Naive thymus-derived CD4-positive, alpha-beta T cell (primary cell): ENCODE measurements at regions not wholly inside any gene's neighbourhood (a gene's known extent, or its start where the extent isn't known, plus 50 kb on each side); places are given as distances from the start of the nearest gene placed in this dataset.
"Not testable (repeated sequence)": the region's sequence is repeated elsewhere in the genome, so short reads cannot be mapped to it uniquely, and the experiment has no call there.

ENCODE experiments used
- ATAC-seq: fragments of 150-1000 bp; cut with Tn5 transposase; 2 replicates; pipeline ENCODE4 v1.10.0; 2021; ENCODE audit warnings: mild to moderate bottlenecking, moderate library complexity
- CTCF ChIA-PET: fragments of 350-600 bp; sonication (Branson Sonifier 250); formaldehyde crosslinking; loops from one replicate; lab custom pipeline; 2021; ENCODE audit warnings: antibody characterized with exemption; lab: Charles Lee
- POLR2A ChIA-PET: fragments of 350-600 bp; sonication (Branson Sonifier 250); formaldehyde crosslinking; loops from one replicate; lab custom pipeline; 2021; ENCODE audit warnings: antibody characterized with exemption, inconsistent platforms; lab: Charles Lee
- DNase-seq, 9 donors: peaks; one replicate each; pipeline versions ENCODE4 v3.0.0 to v3.0.0-alpha.2; 2020 to 2022; ENCODE audit warnings: mixed read lengths in 1 of 9
- H3K27ac ChIP-seq: one replicate; pipeline ENCODE4 v1.7.0; 2013; ENCODE audit warnings: mild to moderate bottlenecking, low read depth, low read length, moderate library complexity
- H3K27me3 ChIP-seq, 2 donors: one replicate each; pipeline ENCODE4 v1.7.0; 2013; ENCODE audit warnings: low read length in 2 of 2, mild to moderate bottlenecking in 2 of 2, moderate library complexity in 2 of 2; ENCODE audit not compliant: control insufficient read depth in 2 of 2, insufficient read depth in 2 of 2
- H3K36me3 ChIP-seq, 3 experiments: 1 replicate in 2 of 3; 2 replicates in 1 of 3; pipeline ENCODE4 v1.7.0; 2013; ENCODE audit warnings: low read length in 3 of 3, mild to moderate bottlenecking in 3 of 3, moderate library complexity in 1 of 3; ENCODE audit not compliant: insufficient read depth in 3 of 3, control insufficient read depth in 2 of 3
- H3K4me1 ChIP-seq, 2 donors: one replicate each; pipeline ENCODE4 v1.7.0; 2013; ENCODE audit warnings: low read length in 2 of 2, mild to moderate bottlenecking in 2 of 2, moderate library complexity in 1 of 2; ENCODE audit not compliant: control insufficient read depth in 2 of 2, insufficient read depth in 2 of 2
- H3K4me3 ChIP-seq: 2 replicates; pipeline ENCODE4 v1.7.0; 2013; ENCODE audit warnings: mild to moderate bottlenecking, low read length
- H3K9me3 ChIP-seq, 3 experiments: 1 replicate in 2 of 3; 2 replicates in 1 of 3; pipeline ENCODE4 v1.7.0; 2013; ENCODE audit warnings: low read length in 3 of 3; ENCODE audit not compliant: control insufficient read depth in 2 of 3
- H3K27ac Mint-ChIP-seq, 9 donors: one replicate each; pipeline ENCODE4 v1.8.0; 2020 to 2022; ENCODE audit warnings: mixed read lengths in 9 of 9, mild to moderate bottlenecking in 8 of 9, moderate library complexity in 5 of 9, inconsistent platforms in 2 of 9
- H3K27me3 Mint-ChIP-seq, 5 donors: one replicate each; pipeline ENCODE4 v1.8.0; 2021 to 2022; ENCODE audit warnings: mixed read lengths in 5 of 5, mild to moderate bottlenecking in 1 of 5
- H3K36me3 Mint-ChIP-seq, 5 donors: one replicate each; pipeline ENCODE4 v1.8.0; 2020 to 2022; ENCODE audit warnings: mixed read lengths in 5 of 5, mild to moderate bottlenecking in 3 of 5, inconsistent platforms in 1 of 5
- H3K4me1 Mint-ChIP-seq, 7 donors: one replicate each; pipeline ENCODE4 v1.8.0; 2020 to 2022; ENCODE audit warnings: mixed read lengths in 7 of 7, mild to moderate bottlenecking in 3 of 7, inconsistent platforms in 1 of 7
- H3K4me3 Mint-ChIP-seq, 10 donors: one replicate each; pipeline ENCODE4 v1.8.0; 2020 to 2022; ENCODE audit warnings: mild to moderate bottlenecking in 10 of 10, mixed read lengths in 10 of 10, moderate library complexity in 6 of 10, inconsistent platforms in 2 of 10
- H3K9me3 Mint-ChIP-seq, 11 donors: one replicate each; pipeline ENCODE4 v1.8.0; 2020 to 2022; ENCODE audit warnings: mixed read lengths in 11 of 11, mild to moderate bottlenecking in 4 of 11, inconsistent platforms in 1 of 11, moderate library complexity in 1 of 11
- intact Hi-C, 2 donors: fragments of 100-400 bp; cut with micrococcal nuclease; formaldehyde crosslinking; loops; one replicate each; pipeline ENCODE4 v1.15.1; 2023

DNA sequence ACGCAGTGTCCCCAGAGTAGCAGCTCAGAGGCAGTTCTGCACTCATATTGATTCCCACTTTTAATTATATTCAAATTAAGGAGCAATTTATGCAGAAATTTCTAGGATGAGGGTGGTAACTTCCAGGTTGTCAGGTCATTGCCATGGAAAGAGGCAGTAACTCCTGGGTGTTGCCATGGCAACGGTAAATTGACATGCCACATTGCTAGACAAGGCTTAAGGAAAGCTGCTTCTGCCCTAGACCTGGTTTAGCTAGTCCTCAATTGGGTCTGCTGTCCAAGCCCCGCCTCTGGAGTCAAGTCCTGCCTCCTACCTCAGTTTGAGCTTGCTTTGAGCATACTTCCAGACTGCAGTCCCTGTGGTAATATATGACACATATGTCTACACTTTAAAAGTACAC, 53.8 kb upstream of the CXorf66 start:
- ATAC-seq, intact Hi-C loops, H3K36me3 Mint-ChIP-seq, POLR2A ChIA-PET, H3K27me3 ChIP-seq, H3K27me3 Mint-ChIP-seq, H3K4me3 ChIP-seq, H3K4me3 Mint-ChIP-seq, H3K9me3 Mint-ChIP-seq, H3K36me3 ChIP-seq, H3K27ac ChIP-seq, H3K9me3 ChIP-seq, CTCF ChIA-PET, H3K4me1 Mint-ChIP-seq, H3K4me1 ChIP-seq, DNase-seq, H3K27ac Mint-ChIP-seq: not testable (repeated sequence)
